Activated naive CD4-positive, alpha-beta T cell treated with anti-CD3 and anti-CD28 coated beads for 36 hours (primary cell): ENCODE measurements at regions not wholly inside any gene's neighbourhood (a gene's known extent, or its start where the extent isn't known, plus 50 kb on each side); places are given as distances from the start of the nearest gene placed in this dataset.
"Not testable (repeated sequence)": the region's sequence is repeated elsewhere in the genome, so short reads cannot be mapped to it uniquely, and the experiment has no call there.

Experiments used
- CTCF ChIA-PET: fragments of 350-600 bp; sonication (Branson Sonifier 250); formaldehyde crosslinking; loops from one replicate; lab custom pipeline; 2021; ENCODE audit warnings: antibody characterized with exemption; lab: Charles Lee
- DNase-seq: peaks from one replicate; pipeline ENCODE4 v3.0.0-alpha.2; 2020
- H3K27ac Mint-ChIP-seq: one replicate; pipeline ENCODE4 v1.8.0; 2021; ENCODE audit warnings: mild to moderate bottlenecking, mixed read lengths
- H3K27me3 Mint-ChIP-seq: one replicate; pipeline ENCODE4 v1.8.0; 2021; ENCODE audit warnings: low read depth, mixed read lengths
- H3K36me3 Mint-ChIP-seq: one replicate; pipeline ENCODE4 v1.8.0; 2021; ENCODE audit warnings: low read depth, mixed read lengths
- H3K4me1 Mint-ChIP-seq: one replicate; pipeline ENCODE4 v1.8.0; 2021; ENCODE audit warnings: low read depth, mixed read lengths
- H3K4me3 Mint-ChIP-seq: one replicate; pipeline ENCODE4 v1.8.0; 2021; ENCODE audit warnings: mild to moderate bottlenecking, moderate library complexity, mixed read lengths
- H3K9me3 Mint-ChIP-seq: one replicate; pipeline ENCODE4 v1.8.0; 2021; ENCODE audit warnings: mixed read lengths
- intact Hi-C: fragments of 100-400 bp; cut with micrococcal nuclease; formaldehyde crosslinking; loops from one replicate; pipeline ENCODE4 v1.15.1; 2023

DNA sequence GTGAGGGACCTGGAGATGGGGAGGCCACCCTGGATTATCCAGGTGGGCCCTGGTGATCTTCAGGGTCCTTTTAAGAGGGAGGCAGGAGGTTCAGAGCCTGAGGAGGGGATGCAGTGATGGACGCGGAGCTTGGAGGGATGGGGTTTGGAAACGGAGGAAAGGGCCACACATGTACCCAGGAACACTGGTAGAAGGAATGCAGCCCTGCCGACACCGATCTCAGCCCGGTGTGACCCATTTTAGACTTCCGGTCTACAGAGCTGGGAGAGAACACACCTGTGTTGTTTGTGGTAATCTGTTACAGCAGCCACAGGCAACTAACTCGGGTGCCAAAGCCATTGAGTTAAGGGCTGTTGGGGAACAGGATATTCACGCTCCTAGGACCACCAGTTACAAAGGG is 345.2 kb downstream of the CNTNAP3B start:
- intact Hi-C loops, DNase-seq, CTCF ChIA-PET: not testable (repeated sequence)

DNA sequence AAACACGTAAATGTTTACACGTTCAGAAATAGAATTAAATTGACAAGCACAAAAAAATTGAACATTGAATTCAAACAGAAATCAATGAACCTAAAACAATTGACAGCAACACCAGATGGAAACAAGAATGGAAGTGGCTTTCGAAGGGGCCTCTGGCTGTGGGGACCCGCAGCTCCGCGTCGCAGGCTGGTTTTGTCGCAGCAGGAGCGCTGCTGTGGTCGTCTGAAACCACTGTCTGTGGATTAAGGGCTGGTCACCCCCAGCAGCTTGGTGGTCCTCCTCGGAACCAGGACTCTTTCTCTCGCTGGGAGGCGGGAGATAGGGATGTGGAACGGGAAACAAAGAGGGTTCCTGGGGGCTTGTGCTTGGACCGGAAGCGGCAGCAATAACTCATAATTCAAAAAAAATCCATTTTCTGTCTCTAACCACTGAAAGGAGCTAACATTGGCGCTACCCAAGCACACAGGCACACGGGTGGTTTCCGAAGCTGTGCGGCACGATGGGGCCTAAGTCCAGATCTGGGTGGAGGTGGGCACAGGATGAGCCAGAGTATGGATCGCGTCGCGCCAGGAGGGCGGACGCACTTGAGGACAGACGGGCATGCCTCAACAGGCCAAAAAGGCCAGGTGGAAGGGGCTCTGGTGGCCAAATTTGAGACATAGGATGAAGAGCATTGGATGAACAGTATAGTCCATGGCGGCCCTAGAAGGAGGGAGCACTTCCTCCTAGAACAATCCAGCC is 346.0 kb downstream of the CNTNAP3B start:
- CTCF ChIA-PET, H3K9me3 Mint-ChIP-seq, H3K4me3 Mint-ChIP-seq, DNase-seq, H3K36me3 Mint-ChIP-seq, H3K4me1 Mint-ChIP-seq, intact Hi-C loops, H3K27ac Mint-ChIP-seq, H3K27me3 Mint-ChIP-seq: not testable (repeated sequence)

More for the DNA sequence above, 345.2 kb downstream of the CNTNAP3B start:
- H3K27ac Mint-ChIP-seq, H3K4me3 Mint-ChIP-seq, H3K36me3 Mint-ChIP-seq, H3K27me3 Mint-ChIP-seq, H3K4me1 Mint-ChIP-seq, H3K9me3 Mint-ChIP-seq: not testable (repeated sequence)

GRCh38 chr9:41781899-41782298 is 347.3 kb downstream of the CNTNAP3B start:
- H3K9me3 Mint-ChIP-seq, CTCF ChIA-PET, H3K27ac Mint-ChIP-seq, H3K36me3 Mint-ChIP-seq, H3K27me3 Mint-ChIP-seq, H3K4me1 Mint-ChIP-seq, DNase-seq, H3K4me3 Mint-ChIP-seq, intact Hi-C loops: not testable (repeated sequence)

DNA sequence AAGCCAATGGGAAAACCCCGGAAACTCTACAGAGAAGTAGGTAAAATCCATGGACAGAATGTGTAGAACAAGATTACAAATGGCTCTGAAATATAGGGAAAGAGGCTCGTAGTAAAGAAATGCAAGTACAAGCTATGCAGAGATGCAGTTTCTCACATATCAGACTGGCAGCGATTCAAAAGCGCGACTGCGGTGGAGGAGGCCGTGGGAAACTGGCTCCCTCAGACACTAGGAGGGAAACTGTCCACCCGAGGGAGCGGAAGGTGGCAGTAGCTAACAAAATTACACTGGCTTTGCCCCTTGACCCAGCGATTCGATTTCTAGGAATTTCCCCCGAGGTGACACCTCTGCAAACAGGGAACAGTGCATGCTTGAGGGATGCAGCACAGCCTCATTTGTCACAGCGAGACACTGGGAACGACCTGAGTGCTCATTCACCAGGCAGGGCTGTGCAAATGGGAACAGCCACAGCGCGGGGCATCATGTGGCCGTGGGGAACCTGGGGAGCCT is 349.3 kb downstream of the CNTNAP3B start:
- CTCF ChIA-PET, intact Hi-C loops, H3K36me3 Mint-ChIP-seq, H3K9me3 Mint-ChIP-seq, H3K4me1 Mint-ChIP-seq, H3K27ac Mint-ChIP-seq, H3K4me3 Mint-ChIP-seq, H3K27me3 Mint-ChIP-seq, DNase-seq: not testable (repeated sequence)

- DNase-seq, H3K4me3 Mint-ChIP-seq, intact Hi-C loops, H3K4me1 Mint-ChIP-seq, H3K27me3 Mint-ChIP-seq, H3K36me3 Mint-ChIP-seq, H3K9me3 Mint-ChIP-seq, H3K27ac Mint-ChIP-seq, CTCF ChIA-PET: not testable (repeated sequence)
Observed at GRCh38 chr9:41779192-41779591, 350.0 kb downstream of the CNTNAP3B start.

DNA sequence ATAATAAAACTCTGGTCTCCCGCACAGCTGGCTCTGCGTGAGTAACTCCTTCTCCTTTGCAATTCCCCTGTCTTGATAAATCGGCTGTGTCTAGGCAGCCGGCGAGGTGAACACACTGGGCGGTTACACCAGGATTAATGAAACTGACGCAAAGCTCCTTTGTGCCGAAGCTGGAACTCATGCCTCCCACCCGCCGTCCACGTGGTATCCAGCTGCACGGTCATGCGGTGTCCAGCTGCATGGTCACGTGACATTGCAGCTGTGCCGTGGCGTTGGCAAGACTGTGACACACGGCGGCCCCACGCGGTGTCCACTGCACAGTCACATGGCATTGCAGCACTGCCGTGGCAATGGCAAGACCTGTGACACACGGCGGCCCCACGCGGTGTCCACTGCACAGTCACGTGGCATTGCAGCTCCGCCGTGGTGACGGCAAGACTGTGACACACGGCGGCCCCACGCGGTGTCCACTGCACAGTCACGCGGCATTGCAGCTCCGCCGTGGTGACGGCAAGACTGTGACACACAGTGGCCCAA is 350.6 kb downstream of the CNTNAP3B start:
- DNase-seq, H3K4me1 Mint-ChIP-seq, H3K4me3 Mint-ChIP-seq, H3K27ac Mint-ChIP-seq, H3K36me3 Mint-ChIP-seq, H3K27me3 Mint-ChIP-seq, CTCF ChIA-PET, H3K9me3 Mint-ChIP-seq, intact Hi-C loops: not testable (repeated sequence)

GRCh38 chr9:41777536-41777935 is 351.7 kb downstream of the CNTNAP3B start:
- CTCF ChIA-PET, intact Hi-C loops, H3K9me3 Mint-ChIP-seq, DNase-seq, H3K4me3 Mint-ChIP-seq, H3K27ac Mint-ChIP-seq, H3K36me3 Mint-ChIP-seq, H3K27me3 Mint-ChIP-seq, H3K4me1 Mint-ChIP-seq: not testable (repeated sequence)

DNA sequence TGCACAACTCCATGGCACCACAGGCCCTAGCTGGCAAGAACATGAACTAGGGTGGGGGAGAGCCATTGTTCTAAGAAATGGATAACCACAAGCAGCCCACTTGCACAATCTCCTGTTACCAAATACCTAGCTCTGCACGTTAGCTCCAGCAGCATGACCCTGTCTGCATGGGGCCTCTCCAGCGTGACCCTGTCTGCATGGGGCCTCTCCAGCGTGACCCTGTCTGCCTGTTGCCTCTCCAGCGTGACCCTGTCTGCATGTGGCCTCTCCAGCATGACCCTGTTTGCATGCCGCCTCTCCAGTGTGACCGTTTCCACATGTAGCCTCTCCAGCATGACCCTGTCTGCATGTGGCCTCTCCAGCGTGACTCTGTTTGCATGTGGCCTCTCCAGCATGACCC is 356.7 kb downstream of the CNTNAP3B start:
- H3K27ac Mint-ChIP-seq, H3K4me3 Mint-ChIP-seq, H3K9me3 Mint-ChIP-seq, H3K36me3 Mint-ChIP-seq, H3K4me1 Mint-ChIP-seq, intact Hi-C loops, CTCF ChIA-PET, DNase-seq, H3K27me3 Mint-ChIP-seq: not testable (repeated sequence)

DNA sequence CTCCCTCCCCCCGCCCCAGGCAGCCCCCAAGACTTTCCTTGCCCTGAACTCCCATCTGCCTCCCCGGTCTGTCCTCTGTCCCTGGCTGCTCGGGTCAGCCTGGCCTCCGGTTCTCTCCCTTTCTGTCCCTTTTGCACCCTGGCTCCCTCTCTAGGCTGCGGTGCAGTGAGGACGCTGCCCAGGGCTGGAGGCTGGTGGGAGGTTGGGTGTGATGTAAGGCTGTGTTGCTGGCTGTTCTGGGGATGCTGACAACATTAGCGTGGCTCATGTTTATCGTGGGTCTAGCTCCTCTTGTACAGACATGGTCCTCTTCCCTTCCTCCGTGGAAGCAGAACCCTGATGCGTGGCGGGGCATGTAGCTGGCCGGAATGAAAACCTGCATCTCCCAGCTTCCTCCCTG is 357.5 kb downstream of the CNTNAP3B start:
- H3K36me3 Mint-ChIP-seq, H3K9me3 Mint-ChIP-seq, CTCF ChIA-PET, H3K4me3 Mint-ChIP-seq, H3K4me1 Mint-ChIP-seq, intact Hi-C loops, H3K27me3 Mint-ChIP-seq, H3K27ac Mint-ChIP-seq, DNase-seq: not testable (repeated sequence)

DNA sequence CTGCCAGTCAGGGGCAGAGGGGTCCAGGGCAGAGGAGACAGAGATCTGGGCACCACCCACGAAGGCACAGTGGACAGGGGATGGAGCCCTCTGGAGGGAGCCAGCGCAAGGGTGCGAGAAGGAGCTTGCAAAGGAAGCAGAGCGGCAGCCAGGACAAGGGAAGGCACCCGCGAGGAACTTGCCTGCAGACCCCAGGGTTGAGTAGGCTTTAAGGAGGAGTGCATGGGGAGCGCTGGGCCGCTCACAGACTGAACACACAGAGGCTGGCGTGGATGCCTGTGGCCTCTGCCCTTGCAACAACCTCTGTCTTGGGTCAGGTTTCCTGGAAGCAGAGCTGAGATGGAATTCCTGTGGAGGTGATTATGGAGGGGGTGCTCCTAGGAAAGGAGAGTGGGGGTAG is 374.4 kb downstream of the CNTNAP3B start:
- H3K27me3 Mint-ChIP-seq: not testable (repeated sequence)

GRCh38 chr9:41754403-41754802 is 374.8 kb downstream of the CNTNAP3B start:
- CTCF ChIA-PET, H3K27ac Mint-ChIP-seq, H3K36me3 Mint-ChIP-seq, H3K27me3 Mint-ChIP-seq, H3K9me3 Mint-ChIP-seq, intact Hi-C loops, DNase-seq, H3K4me1 Mint-ChIP-seq, H3K4me3 Mint-ChIP-seq: not testable (repeated sequence)

More for the DNA sequence above, 374.4 kb downstream of the CNTNAP3B start:
- H3K4me1 Mint-ChIP-seq, intact Hi-C loops, H3K9me3 Mint-ChIP-seq, H3K4me3 Mint-ChIP-seq, H3K36me3 Mint-ChIP-seq, DNase-seq, H3K27ac Mint-ChIP-seq, CTCF ChIA-PET: not testable (repeated sequence)

DNA sequence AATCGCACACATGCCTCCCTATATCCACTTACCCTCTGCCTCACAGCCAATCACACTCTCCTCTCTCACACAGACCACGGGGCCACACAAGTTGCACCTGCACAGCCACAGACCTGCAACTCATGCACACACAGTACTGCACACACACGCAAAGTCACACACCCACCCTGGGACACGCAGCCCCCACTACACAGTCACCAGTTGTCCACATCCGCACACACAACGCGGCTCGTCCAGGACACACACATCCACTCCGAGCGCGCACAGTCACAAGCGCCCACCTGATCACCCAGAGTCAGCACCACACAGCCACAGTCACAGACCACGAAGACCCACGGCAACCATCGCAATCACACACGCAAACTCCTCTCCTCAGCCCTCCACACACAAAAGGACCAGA is 387.3 kb downstream of the CNTNAP3B start:
- intact Hi-C loops, H3K36me3 Mint-ChIP-seq, DNase-seq, H3K4me1 Mint-ChIP-seq, H3K27ac Mint-ChIP-seq, H3K27me3 Mint-ChIP-seq, H3K9me3 Mint-ChIP-seq, CTCF ChIA-PET, H3K4me3 Mint-ChIP-seq: not testable (repeated sequence)

DNA sequence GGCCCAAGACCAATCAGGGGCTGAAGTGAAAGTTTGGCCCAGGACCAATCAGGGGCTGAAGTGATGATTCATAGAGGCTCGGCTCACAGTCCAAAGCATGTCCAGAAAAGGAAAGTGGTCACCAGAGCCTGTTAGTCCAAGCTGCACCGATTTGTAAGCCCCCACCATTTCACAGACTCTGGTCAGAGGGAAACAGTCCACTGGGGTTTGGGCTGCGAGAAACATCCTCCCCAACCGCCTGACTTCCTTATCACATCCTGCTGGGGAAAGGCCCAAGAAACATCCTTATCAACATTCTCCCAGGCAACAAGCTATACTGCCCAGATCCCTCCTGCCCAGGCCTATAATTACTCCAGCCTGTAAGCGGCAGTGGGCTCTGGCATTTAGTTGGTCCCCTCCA is 388.1 kb downstream of the CNTNAP3B start:
- CTCF ChIA-PET, H3K4me1 Mint-ChIP-seq, H3K27me3 Mint-ChIP-seq, H3K36me3 Mint-ChIP-seq, H3K9me3 Mint-ChIP-seq, H3K27ac Mint-ChIP-seq, DNase-seq, intact Hi-C loops, H3K4me3 Mint-ChIP-seq: not testable (repeated sequence)
